ENCODE measurements at regions not wholly inside any gene's neighbourhood (a gene's known extent, or its start where the extent isn't known, plus 50 kb on each side); places are given as distances from the start of the nearest gene placed in this dataset.
A peak's percentile ranks its signal among the peaks of the same experiment; 100 is the strongest.

DNA sequence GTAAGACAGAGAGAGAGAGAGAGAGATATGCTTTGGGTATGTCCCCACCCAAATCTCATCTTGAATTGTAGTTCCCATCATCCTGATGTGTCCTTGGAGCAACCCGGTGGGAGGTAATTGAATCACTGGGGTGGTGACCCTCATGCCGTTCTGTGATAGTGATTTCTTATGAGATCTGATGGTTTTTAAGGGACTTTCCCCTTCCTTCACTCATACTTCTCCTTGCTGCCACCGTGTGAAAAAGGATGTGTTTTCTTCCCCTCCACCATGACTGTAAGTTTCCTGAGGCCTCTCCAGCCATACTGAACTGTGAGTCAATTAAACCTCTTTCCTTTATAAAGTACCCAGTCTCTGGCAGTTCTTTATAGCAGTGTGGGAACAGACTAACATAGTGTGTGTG, 60.3 kb downstream of the EOMES start:
- Histone ChIP-seq H3K9me3 (ENCODE audit: insufficient read depth, low read depth, low read length) (no peaks in the 10 kb centered on the region), H3K4me2 (ENCODE audit: low read length) (no peak overlapping the region), H3K79me2 (ENCODE audit: insufficient read depth, low read length) (no peaks in the 10 kb centered on the region), H3K36me3 (ENCODE audit: insufficient read depth, low read length) (no peaks in the 10 kb centered on the region), H3K27me3 (ENCODE audit: insufficient read depth, low read length) (no peaks in the 10 kb centered on the region), H2AFZ (ENCODE audit: low read depth, low read length) (no peak overlapping the region), H4K20me1 (ENCODE audit: insufficient read depth, low read length) (no peaks in the 10 kb centered on the region), H3K9ac (ENCODE audit: low read length) (no peak overlapping the region), H3K4me3 (ENCODE audit: insufficient read depth, low read depth, low read length) (no peak overlapping the region), H3K4me1 (ENCODE audit: insufficient read depth, low read length) (peaks cover 7% of the 10 kb centered on the region), H3K27ac (ENCODE audit: low read depth, low read length) (no peak overlapping the region)
- TF ChIP-seq CTCF (IDR thresholded peaks at IDR 0.05; ENCODE audit: insufficient read depth, low read depth, low read length) = no peak
- TF ChIP-seq EZH2 (IDR thresholded peaks at IDR 0.05; ENCODE audit: insufficient read depth, low read length) = no peak
- no peak for DNase-seq (ENCODE audit: low read depth)
- Mint-ChIP-seq H3K4me1 (ENCODE audit: low read depth, unreplicated experiment) (peaks cover 2% of the 10 kb centered on the region), H3K36me3 (ENCODE audit: low read depth, unreplicated experiment) (no peaks in the 10 kb centered on the region), H3K27ac (ENCODE audit: unreplicated experiment) (no peak overlapping the region), H3K27me3 (ENCODE audit: low read depth, unreplicated experiment) (no peaks in the 10 kb centered on the region), H3K9me3 (ENCODE audit: unreplicated experiment) (no peaks in the 10 kb centered on the region), H3K4me3 (ENCODE audit: unreplicated experiment) (no peak overlapping the region)
- no peak for FAIRE-seq

DNA sequence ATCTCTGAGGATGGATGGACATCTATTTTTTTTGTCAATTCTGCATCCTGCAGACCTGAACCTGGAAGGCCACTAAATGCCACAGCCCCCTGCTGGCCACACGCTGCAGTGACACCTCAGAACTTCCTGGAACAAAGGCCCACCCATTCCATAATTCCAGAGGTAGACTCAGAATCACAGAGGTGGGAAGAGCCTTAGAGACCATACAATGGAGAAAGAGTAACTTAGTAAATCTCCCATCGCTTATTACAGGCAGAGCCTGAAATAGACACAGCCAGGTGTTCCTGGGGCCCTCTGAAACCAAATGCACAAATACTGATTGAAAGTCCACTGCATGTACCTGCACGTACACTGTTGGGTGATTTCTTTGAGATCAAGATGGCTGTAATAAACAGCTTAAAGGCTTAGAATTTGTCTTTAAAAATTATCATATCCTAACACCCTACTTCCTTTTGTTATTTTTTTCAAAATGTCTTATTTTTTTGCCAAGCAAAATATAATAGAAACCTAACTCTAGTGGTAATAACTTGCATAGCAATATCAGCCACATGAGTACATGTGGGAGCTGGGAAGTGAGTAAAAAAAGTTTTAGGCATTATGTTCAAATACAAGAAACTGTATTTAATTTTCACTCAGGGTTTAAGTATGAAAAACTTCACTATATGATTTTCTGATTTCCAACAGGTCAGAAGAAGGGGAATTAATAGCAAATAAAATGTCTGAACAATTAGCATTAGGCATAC, 62.7 kb downstream of the EOMES start:
- Histone ChIP-seq H3K9ac (ENCODE audit: low read length) (no peak overlapping the region), H2AFZ (ENCODE audit: low read depth, low read length) (peak overlapping the region; percentile 7), H3K36me3 (ENCODE audit: insufficient read depth, low read length) (no peaks in the 10 kb centered on the region), H4K20me1 (ENCODE audit: insufficient read depth, low read length) (no peaks in the 10 kb centered on the region), H3K79me2 (ENCODE audit: insufficient read depth, low read length) (no peaks in the 10 kb centered on the region), H3K4me1 (ENCODE audit: insufficient read depth, low read length) (peaks cover 3% of the 10 kb centered on the region), H3K4me2 (ENCODE audit: low read length) (no peak overlapping the region), H3K27ac (ENCODE audit: low read depth, low read length) (no peak overlapping the region), H3K9me3 (ENCODE audit: insufficient read depth, low read depth, low read length) (no peaks in the 10 kb centered on the region), H3K4me3 (ENCODE audit: insufficient read depth, low read depth, low read length) (no peak overlapping the region), H3K27me3 (ENCODE audit: insufficient read depth, low read length) (no peaks in the 10 kb centered on the region)
- H3K4me1 Mint-ChIP-seq (ENCODE audit: low read depth, unreplicated experiment) = no peaks in the 10 kb centered on the region
- no peak overlapping the region for H3K4me3 Mint-ChIP-seq (ENCODE audit: unreplicated experiment)
- H3K27me3 Mint-ChIP-seq (ENCODE audit: low read depth, unreplicated experiment) = no peaks in the 10 kb centered on the region
- DNase-seq (ENCODE audit: low read depth) = no peak
- TF ChIP-seq EZH2 (IDR thresholded peaks at IDR 0.05; ENCODE audit: insufficient read depth, low read length) (no peak), CTCF (IDR thresholded peaks at IDR 0.05; ENCODE audit: insufficient read depth, low read depth, low read length) (peak; percentile 61)
- no peak for FAIRE-seq
- no peaks in the 10 kb centered on the region for H3K36me3 Mint-ChIP-seq (ENCODE audit: low read depth, unreplicated experiment)
- peaks cover 5% of the 10 kb centered on the region for H3K9me3 Mint-ChIP-seq (ENCODE audit: unreplicated experiment)
- H3K27ac Mint-ChIP-seq (ENCODE audit: unreplicated experiment) = no peak overlapping the region

- H3K4me1 Mint-ChIP-seq (ENCODE audit: low read depth, unreplicated experiment) = no peaks in the 10 kb centered on the region
- Histone ChIP-seq H3K4me3 (ENCODE audit: insufficient read depth, low read depth, low read length) (no peak overlapping the region), H4K20me1 (ENCODE audit: insufficient read depth, low read length) (no peaks in the 10 kb centered on the region), H3K79me2 (ENCODE audit: insufficient read depth, low read length) (no peaks in the 10 kb centered on the region), H3K27me3 (ENCODE audit: insufficient read depth, low read length) (no peaks in the 10 kb centered on the region), H3K36me3 (ENCODE audit: insufficient read depth, low read length) (no peaks in the 10 kb centered on the region), H3K9me3 (ENCODE audit: insufficient read depth, low read depth, low read length) (no peaks in the 10 kb centered on the region), H3K4me1 (ENCODE audit: insufficient read depth, low read length) (peaks cover 3% of the 10 kb centered on the region), H3K9ac (ENCODE audit: low read length) (no peak overlapping the region), H3K27ac (ENCODE audit: low read depth, low read length) (no peak overlapping the region), H2AFZ (ENCODE audit: low read depth, low read length) (no peak overlapping the region), H3K4me2 (ENCODE audit: low read length) (no peak overlapping the region)
- no peak overlapping the region for H3K4me3 Mint-ChIP-seq (ENCODE audit: unreplicated experiment)
- DNase-seq (ENCODE audit: low read depth) (no peak), FAIRE-seq (no peak)
- H3K27me3 Mint-ChIP-seq (ENCODE audit: low read depth, unreplicated experiment) = no peaks in the 10 kb centered on the region
- H3K27ac Mint-ChIP-seq (ENCODE audit: unreplicated experiment) = no peak overlapping the region
- H3K9me3 Mint-ChIP-seq (ENCODE audit: unreplicated experiment) = peaks cover 5% of the 10 kb centered on the region
- H3K36me3 Mint-ChIP-seq (ENCODE audit: low read depth, unreplicated experiment) = no peaks in the 10 kb centered on the region
- no peak for TF ChIP-seq EZH2 (IDR thresholded peaks at IDR 0.05; ENCODE audit: insufficient read depth, low read length)
- no peak for TF ChIP-seq CTCF (IDR thresholded peaks at IDR 0.05; ENCODE audit: insufficient read depth, low read depth, low read length)
These were observed 63.4 kb downstream of the EOMES start for GRCh38 chr3:27658741-27659140.

All from astrocyte (in vitro differentiated cells and primary cell).